GM12878 (cell line): ENCODE measurements at regions not wholly inside any gene's neighbourhood (a gene's known extent, or its start where the extent isn't known, plus 50 kb on each side); places are given as distances from the start of the nearest gene placed in this dataset.

ENCODE experiments used
- ATAC-seq: fragments of 200-7000 bp; cut with Tn5 transposase; 3 replicates; pipeline ENCODE4 v1.9.1; 2020; ENCODE audit warnings: mild to moderate bottlenecking, moderate library complexity
- BruUV-seq: library from RNA; stranded (reverse); fragments of 400-500 nt; replicated peaks from 2 replicates; lab custom pipeline; 2021; lab: Mats Ljungman, UMichigan
- CTCF ChIA-PET: fragments of 300-600 bp; sonication (Branson Sonifier 250); formaldehyde crosslinking; extraction: SDS; loops from one replicate; lab custom pipeline; 2021; ENCODE audit warnings: inconsistent platforms; lab: Yijun Ruan, JAX
- POLR2A ChIA-PET: fragments of 350-600 bp; formaldehyde crosslinking; extraction: SDS; loops from one replicate; lab custom pipeline; 2021; ENCODE audit warnings: inconsistent platforms; lab: Charles Lee
- RAD21 ChIA-PET: fragments of 300-600 bp; sonication (Branson Sonifier 250); formaldehyde crosslinking; loops from one replicate; lab custom pipeline; 2023; ENCODE audit warnings: antibody characterized with exemption; ENCODE audit not compliant: unreplicated experiment; lab: Charles Lee
- SMC1A ChIA-PET: fragments of 300-600 bp; sonication (Branson Sonifier 250); formaldehyde crosslinking; loops from one replicate; lab custom pipeline; 2023; ENCODE audit not compliant: unreplicated experiment, uncharacterized antibody; lab: Charles Lee
- DNase-seq: peaks from one replicate; pipeline ENCODE4 v3.0.0-alpha.2; 2011; ENCODE audit warnings: low read depth, low spot score
- FAIRE-seq: peaks from 3 replicates; lab custom pipeline; 2011; peaks lifted over from hg19 to GRCh38; lab: Jason Lieb, UNC
- H2AFZ ChIP-seq: 2 replicates; pipeline ENCODE4 v1.6.0; 2011; ENCODE audit warnings: low read depth, low read length, control low read depth; ENCODE audit not compliant: control insufficient read depth
- H3K27ac ChIP-seq: 2 replicates; pipeline ENCODE4 v1.5.1; 2011; ENCODE audit warnings: control low read depth; ENCODE audit not compliant: control insufficient read depth, insufficient read depth
- H3K27me3 ChIP-seq, 2 experiments: replicated peaks in 1 of 2; 2 replicates each; pipeline versions ENCODE4 v1.6.0 to v1.6.1; 2011; ENCODE audit warnings: low read length in 1 of 2; ENCODE audit not compliant: control insufficient read depth in 2 of 2, insufficient read depth in 2 of 2
- H3K36me3 ChIP-seq, 2 experiments: 2 replicates each; pipeline ENCODE4 v1.5.1; 2011; ENCODE audit warnings: low read length in 1 of 2; ENCODE audit not compliant: control insufficient read depth in 2 of 2, insufficient read depth in 2 of 2
- H3K4me1 ChIP-seq: 2 replicates; pipeline ENCODE4 v1.6.1; 2011; ENCODE audit warnings: mild to moderate bottlenecking, low read length, moderate library complexity, mixed read lengths; ENCODE audit not compliant: control insufficient read depth, insufficient read depth
- H3K4me2 ChIP-seq: 2 replicates; pipeline ENCODE4 v1.6.0; 2011; ENCODE audit warnings: control low read depth; ENCODE audit not compliant: control insufficient read depth, insufficient read depth
- H3K4me3 ChIP-seq: fragments of 200-600 bp; sonication (generic); 2 replicates; pipeline ENCODE4 v1.5.1; 2016
- H3K79me2 ChIP-seq: 2 replicates; pipeline ENCODE4 v1.6.0; 2011; ENCODE audit warnings: low read length; ENCODE audit not compliant: control insufficient read depth, insufficient read depth
- H3K9ac ChIP-seq: 2 replicates; pipeline ENCODE4 v1.8.0; 2011; ENCODE audit warnings: low read length, control low read depth, mixed read lengths; ENCODE audit not compliant: control insufficient read depth, insufficient read depth
- H3K9me3 ChIP-seq: replicated peaks from 3 replicates; pipeline ENCODE4 v1.5.1; 2011; ENCODE audit warnings: mild to moderate bottlenecking, low read length; ENCODE audit not compliant: control insufficient read depth, insufficient read depth
- H4K20me1 ChIP-seq: 2 replicates; pipeline ENCODE4 v1.6.0; 2011; ENCODE audit not compliant: control insufficient read depth, insufficient read depth
- CBFB ChIP-seq: IDR thresholded peaks from 2 replicates; pipeline ENCODE4 v1.6.1; 2016; ENCODE audit warnings: antibody characterized with exemption, low read depth
- CHD4 ChIP-seq: fragments of 200-600 bp; sonication (generic); IDR thresholded peaks from 2 replicates; pipeline ENCODE4 v1.6.1; 2016; ENCODE audit warnings: mild to moderate bottlenecking
- EED ChIP-seq: sonication (generic); IDR thresholded peaks from 2 replicates; pipeline ENCODE4 v1.6.1; 2016; ENCODE audit warnings: antibody characterized with exemption, low read depth
- IRF5 ChIP-seq: fragments of 450-650 bp; IDR thresholded peaks from 2 replicates; pipeline ENCODE4 v1.6.1; 2017; ENCODE audit warnings: borderline replicate concordance
- JUND ChIP-seq: IDR thresholded peaks from 2 replicates; pipeline ENCODE4 v1.6.1; 2012; ENCODE audit warnings: low read depth, mild to moderate bottlenecking, low read length, improper control_type of control experiment, moderate library complexity
- MAX ChIP-seq: IDR thresholded peaks from 2 replicates; pipeline ENCODE4 v1.6.1; 2012; ENCODE audit warnings: low read depth, low read length, improper control_type of control experiment
- SREBF2 ChIP-seq: IDR thresholded peaks from 2 replicates; pipeline ENCODE4 v1.6.1; 2012; ENCODE audit warnings: mild to moderate bottlenecking, low read length
- USF2 ChIP-seq: IDR thresholded peaks from 2 replicates; pipeline ENCODE4 v1.6.1; 2011; ENCODE audit warnings: low read depth, low read length, improper control_type of control experiment, borderline replicate concordance
- YY1 ChIP-seq: IDR thresholded peaks from 2 replicates; pipeline ENCODE4 v1.6.1; 2011; ENCODE audit warnings: low read depth, mild to moderate bottlenecking, low read length
- ZNF24 ChIP-seq: fragments of 450-650 bp; IDR thresholded peaks from 2 replicates; pipeline ENCODE4 v1.6.1; 2017; ENCODE audit warnings: antibody characterized with exemption, mild to moderate bottlenecking
- WGBS: methylation state at CpG from one replicate; pipeline ENCODE4 v1.1.6; 2016; ENCODE audit warnings: low lambda C conversion rate; ENCODE audit not compliant: insufficient replicate concordance, insufficient coverage; ENCODE audit errors: missing lambda C conversion rate; 5-methylcytosine and 5-hydroxymethylcytosine counted together
- in situ Hi-C: fragments of 300-500 bp; cut with MboI; formaldehyde crosslinking; loops from 9 replicates; pipeline ENCODE4 v1.14.3; 2018; ENCODE audit warnings: mixed read lengths
- intact Hi-C: fragments of 100-400 bp; cut with micrococcal nuclease; formaldehyde crosslinking; loops from one replicate; pipeline ENCODE4 v1.14.2; 2022; ENCODE audit not compliant: unreplicated experiment

GRCh38 chr18:78871618-78872017, 108.0 kb upstream of the SALL3 start:
- FAIRE-seq (no peak), ATAC-seq (no peak), DNase-seq (no peak)
- no peak overlapping the region for H3K4me3 ChIP-seq
- in situ Hi-C loops (no loop called here), intact Hi-C loops (no loop called here)
- WGBS, result 40% methylated on average over 3 of the region's 3 CpGs
- no TSS peak for BruUV-seq
- no peaks in the 10 kb centered on the region for H4K20me1 ChIP-seq
- ChIA-PET POLR2A (no interaction called here), CTCF (no interaction called here), SMC1A (no interaction called here), RAD21 (no interaction called here)
- H3K27me3 ChIP-seq, result no peaks in the 10 kb centered on the region
- no peaks in the 10 kb centered on the region for H3K9me3 ChIP-seq
- H3K27ac ChIP-seq, result no peak overlapping the region
- no peak overlapping the region for H3K4me2 ChIP-seq
- TF ChIP-seq SREBF2 (no peak), CBFB (no peak), IRF5 (no peak), CHD4 (no peak), JUND (no peak), ZNF24 (no peak), USF2 (no peak), EED (no peak), YY1 (no peak), MAX (no peak)
- H3K79me2 ChIP-seq, result no peaks in the 10 kb centered on the region
- no peaks in the 10 kb centered on the region for H3K4me1 ChIP-seq
- H3K9ac ChIP-seq, result no peak overlapping the region
- H3K36me3 ChIP-seq, result no peaks in the 10 kb centered on the region
- H2AFZ ChIP-seq, result no peak overlapping the region
